Mammary epithelial cell (primary cell): ENCODE measurements at regions not wholly inside any gene's neighbourhood (a gene's known extent, or its start where the extent isn't known, plus 50 kb on each side); places are given as distances from the start of the nearest gene placed in this dataset.

Source experiments
- CTCF ChIP-seq, 2 donors: IDR thresholded peaks in 1 of 2; conservative IDR thresholded peaks in 1 of 2; 2 replicates each; pipeline ENCODE4 v1.5.1; 2011 to 2012; ENCODE audit warnings: inconsistent platforms in 2 of 2, low read length in 2 of 2, mild to moderate bottlenecking in 2 of 2, control low read depth in 1 of 2, low read depth in 1 of 2; ENCODE audit not compliant: insufficient read depth in 1 of 2; ENCODE audit errors: extremely low read depth in 1 of 2
- EZH2 ChIP-seq: IDR thresholded peaks from 2 replicates; pipeline ENCODE4 v1.6.1; 2012; ENCODE audit warnings: low read length, inconsistent platforms, borderline replicate concordance

- TF ChIP-seq CTCF (conservative IDR thresholded peaks at IDR 0.05 in 1 of 2, IDR thresholded peaks at IDR 0.05 in 1 of 2; ENCODE audit: extremely low read depth in 1 of 2, insufficient read depth in 1 of 2, low read depth in 1 of 2, low read length in 2 of 2) (no peak), EZH2 (no peak)
These were observed 80.6 kb upstream of the RTL6 start for GRCh38 chr22:44578516-44579230.
